SH-SY5Y (cell line): ENCODE measurements at regions not wholly inside any gene's neighbourhood (a gene's known extent, or its start where the extent isn't known, plus 50 kb on each side); places are given as distances from the start of the nearest gene placed in this dataset.
A peak's percentile ranks its signal among the peaks of the same experiment; 100 is the strongest.

Experiments
- GATA2 ChIP-seq: IDR thresholded peaks from 2 replicates; pipeline ENCODE4 v1.6.1; 2011; ENCODE audit warnings: mild to moderate bottlenecking, low read depth, low read length
- GATA3 ChIP-seq: IDR thresholded peaks from 2 replicates; pipeline ENCODE4 v1.6.1; 2011; ENCODE audit warnings: low read depth, mild to moderate bottlenecking, low read length, moderate library complexity

DNA sequence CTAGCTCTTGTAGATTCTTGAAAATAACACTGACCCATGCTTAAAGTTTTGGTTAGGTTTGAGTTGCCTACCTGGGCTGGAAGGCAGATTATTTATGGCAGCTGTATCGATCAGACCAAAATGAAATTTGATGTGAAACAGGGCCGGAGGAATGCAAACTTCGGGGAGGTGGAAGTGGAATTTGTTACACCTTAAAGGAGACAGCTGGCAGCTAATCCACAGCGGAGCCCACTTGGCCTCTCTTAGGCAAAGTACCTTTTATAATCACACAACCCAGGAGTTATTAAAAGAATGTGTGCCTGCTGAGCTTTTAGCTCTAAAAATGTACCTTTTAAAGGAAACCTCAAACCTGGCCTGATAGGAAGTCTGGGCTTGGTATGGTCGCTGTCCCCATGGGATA is 250.9 kb upstream of the TPM1 start:
- no peak for TF ChIP-seq GATA3
- TF ChIP-seq GATA2: no peak

DNA sequence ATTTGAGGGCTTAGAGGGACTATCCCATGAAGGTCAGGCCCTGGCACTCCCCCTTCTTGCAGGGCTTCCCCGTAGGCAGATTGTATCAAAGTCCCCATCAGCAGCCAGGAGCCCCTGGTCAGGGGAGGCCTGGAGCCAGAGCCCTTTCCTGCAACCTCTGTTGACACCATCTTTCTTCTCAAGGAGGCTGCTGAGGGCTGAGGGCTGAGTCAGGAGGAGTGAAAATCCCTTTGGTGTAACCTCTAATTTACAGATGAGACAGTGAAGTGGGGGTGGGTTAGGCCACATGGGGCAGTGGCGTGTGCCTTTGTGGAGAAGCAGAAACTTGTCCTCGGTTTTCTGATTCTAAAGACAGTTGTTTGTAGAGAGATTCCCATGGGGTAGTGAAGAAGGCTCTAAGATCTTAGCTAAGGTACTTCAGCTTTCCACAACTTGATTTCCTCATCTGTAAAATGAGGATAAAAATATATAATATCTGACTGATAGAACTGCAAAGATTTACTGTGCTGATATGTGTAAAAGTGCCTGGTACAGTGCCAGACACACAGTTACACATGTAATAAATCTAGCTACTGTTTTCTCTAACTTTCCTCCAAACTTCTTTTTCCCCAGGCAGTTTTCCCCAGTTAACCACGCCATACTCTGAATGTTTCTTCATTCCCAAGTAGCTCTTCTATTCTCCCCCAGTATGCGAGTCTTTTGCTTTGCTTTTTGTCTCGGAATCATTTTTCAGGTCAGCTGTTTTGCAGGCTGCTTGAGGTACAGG is 249.4 kb upstream of the TPM1 start:
- TF ChIP-seq GATA2 (peak; percentile 8; the same call in 1 of the 2 replicates), GATA3 (no peak)

DNA sequence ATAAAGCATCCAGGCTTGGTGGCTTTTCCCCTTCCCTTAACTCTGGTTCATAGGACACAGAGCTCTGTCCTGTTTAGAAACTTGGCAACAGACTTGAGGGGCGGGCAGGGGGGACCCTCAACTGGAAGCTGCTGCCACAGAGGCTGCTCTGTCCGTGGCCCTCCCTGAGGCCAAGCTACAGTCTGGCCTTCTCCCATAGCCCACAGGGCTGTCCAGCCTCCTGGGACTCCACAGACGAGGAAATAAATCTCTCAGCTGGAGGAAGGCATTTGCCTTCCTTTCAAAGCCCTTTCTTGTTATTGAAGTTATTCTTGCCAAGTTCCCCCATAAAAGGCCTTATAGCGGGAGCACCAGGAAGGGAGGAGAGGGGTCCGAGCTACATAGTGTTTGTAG is 248.8 kb upstream of the TPM1 start:
- TF ChIP-seq GATA3 (no peak), GATA2 (no peak)

DNA sequence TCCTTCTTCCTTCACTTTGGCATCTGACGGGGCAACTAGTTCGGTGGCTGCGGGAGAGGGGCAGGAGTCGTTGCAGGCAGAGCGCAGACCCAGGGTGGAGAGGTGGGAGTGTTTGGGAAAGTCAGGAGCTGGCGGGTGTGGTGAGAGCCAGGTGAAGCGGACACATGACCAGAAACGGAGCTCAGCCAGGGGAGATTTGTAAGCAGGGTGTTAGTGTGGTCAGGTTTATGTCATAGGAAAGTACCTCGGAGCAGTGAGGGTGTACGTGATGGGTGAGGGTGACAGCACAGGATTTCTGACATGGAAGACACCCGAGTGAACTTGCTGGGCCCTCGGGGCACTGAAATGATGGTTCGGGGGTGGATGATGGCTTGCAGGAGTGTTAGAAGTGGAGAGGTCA is 247.4 kb upstream of the TPM1 start:
- TF ChIP-seq GATA3 (no peak), GATA2 (no peak)

DNA sequence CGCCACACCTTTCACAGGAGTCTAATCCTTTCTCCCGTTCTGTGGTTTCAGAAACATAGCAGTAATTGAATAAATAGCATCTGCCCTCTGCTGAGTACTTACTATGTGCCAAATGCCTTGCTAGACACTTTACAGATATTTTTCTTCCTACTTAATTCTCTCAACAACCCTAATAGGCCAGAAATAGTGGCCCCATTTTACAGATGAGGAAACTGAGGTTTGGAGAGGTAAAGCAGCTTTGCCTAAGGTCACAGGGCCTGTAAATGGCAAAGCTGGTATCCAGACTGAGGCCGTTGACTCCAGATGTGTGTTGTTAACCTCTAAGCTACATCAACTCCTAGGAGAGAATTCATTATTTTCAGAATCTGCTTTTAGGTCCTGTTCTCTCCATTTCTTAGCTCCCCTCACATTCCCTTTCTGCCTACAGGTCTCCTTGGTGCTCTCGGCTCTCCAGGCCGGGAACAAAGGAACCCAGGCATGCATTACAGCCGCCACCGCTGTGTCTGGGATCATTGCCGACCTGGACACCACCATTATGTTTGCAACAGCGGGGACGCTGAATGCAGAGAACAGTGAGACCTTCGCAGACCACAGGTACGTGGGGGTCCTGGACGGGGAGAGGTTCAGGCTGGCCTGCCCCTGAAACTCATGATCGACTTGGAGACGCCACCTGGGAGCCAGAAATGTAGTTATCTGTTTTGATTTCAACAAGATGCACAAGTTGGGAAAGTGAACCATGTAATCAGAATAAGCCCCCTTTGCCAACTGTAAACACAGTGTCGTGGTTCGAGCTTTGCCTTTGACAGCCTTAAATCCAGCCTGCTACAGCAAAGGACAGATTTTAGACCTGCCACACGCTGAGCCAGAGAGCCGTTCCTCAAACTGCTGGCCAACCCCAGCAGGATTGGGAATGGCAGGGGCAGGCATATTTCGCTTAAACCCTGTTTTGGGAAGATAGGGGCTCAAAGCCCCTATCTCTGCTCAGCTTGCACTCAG is 246.5 kb upstream of the TPM1 start:
- TF ChIP-seq GATA3 (no peak), GATA2 (no peak)

DNA sequence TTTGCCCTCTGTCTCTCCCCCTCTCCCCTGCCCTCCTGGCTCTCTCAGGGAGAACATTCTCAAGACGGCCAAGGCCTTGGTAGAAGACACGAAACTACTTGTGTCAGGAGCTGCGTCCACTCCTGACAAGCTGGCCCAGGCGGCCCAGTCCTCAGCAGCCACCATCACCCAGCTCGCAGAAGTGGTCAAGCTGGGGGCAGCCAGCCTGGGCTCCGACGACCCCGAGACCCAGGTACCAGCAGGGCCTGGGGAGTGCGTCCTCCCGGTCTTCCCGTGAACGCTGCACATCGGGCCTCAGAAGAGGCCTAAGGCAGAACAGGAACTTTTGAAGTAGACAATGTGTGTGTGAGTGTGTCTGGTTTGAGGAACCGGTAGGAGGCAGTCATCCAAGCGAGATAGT is 245.4 kb upstream of the TPM1 start:
- no peak for TF ChIP-seq GATA2
- TF ChIP-seq GATA3: no peak

DNA sequence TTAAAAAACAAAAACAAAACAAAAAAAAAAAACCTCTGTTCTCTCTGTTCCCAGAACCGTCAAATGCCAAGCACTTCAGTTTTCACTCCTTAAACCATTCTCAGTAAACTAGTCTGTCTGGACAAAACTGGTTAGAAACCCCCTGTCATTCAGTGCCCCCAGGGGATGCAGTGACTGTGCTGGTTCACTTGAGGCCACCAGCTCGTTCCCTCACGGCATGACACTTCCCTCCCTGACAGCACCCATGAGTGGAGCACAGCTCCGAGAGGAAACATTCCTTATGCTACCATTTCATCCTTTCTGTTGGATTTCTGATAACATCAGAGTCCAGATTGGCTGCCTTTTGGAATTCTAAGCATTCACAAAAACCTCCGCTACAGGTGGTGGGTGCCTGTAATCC is 244.0 kb upstream of the TPM1 start:
- TF ChIP-seq GATA2 (no peak), GATA3 (no peak)

DNA sequence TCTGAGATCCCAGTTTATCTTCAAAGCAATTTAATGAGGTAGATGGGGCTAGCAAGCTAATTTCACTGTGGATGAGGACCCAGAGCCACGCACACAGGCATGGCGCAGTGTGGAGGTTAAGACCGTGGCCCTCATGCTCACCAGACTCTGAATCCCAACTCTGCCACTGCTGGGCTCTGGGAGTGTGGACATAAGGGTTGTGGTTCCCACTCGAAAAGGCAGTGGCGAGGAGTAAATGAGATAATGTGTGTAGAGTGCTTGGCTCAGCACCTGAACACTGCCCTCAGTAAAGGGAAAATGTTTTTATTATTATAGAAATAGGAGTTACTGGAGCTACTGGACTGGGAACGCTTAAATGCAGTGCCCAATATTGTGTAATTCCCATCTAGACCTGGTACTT is 243.5 kb upstream of the TPM1 start:
- no peak for TF ChIP-seq GATA2
- TF ChIP-seq GATA3: no peak

DNA sequence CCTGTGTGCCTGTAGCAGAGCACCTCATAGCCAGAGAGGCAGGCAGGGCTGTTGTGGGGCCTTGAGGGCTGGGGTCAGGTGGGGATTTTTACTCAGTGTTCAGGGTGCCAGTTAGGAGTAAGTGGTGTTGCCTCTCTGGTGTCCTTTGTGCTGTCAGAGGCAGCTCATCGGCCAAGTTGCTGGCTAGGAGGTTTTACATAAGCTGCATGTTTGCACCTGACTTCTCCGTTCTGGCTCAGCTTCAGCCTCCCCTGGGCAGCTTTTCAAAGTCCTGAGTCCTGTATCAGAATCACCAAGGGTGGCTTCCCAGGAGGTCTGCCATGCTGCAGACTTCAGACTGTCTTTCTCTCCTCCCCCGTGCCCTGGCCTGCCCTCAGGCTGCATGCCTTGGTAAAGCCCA is 242.6 kb upstream of the TPM1 start:
- no peak for TF ChIP-seq GATA3
- TF ChIP-seq GATA2: no peak

DNA sequence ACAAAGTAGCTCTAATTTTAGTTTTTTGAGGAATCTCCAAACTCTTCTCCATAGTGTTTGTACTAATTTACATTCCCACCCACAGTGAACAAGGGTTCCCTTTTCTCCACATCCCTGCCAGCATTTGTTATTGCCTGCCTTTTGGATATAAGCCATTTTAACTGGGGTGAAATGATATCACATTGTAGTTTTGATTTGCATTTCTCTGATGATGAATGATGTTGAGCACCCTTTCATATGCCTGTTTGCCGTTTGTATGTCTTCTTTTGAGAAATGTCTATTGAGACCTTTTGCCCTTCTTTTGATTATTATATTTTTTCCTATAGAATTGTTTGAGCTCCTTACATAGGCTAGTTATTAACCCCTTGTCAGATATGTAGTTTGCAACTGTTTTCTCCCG is 239.9 kb upstream of the TPM1 start:
- TF ChIP-seq GATA3 (no peak), GATA2 (no peak)

DNA sequence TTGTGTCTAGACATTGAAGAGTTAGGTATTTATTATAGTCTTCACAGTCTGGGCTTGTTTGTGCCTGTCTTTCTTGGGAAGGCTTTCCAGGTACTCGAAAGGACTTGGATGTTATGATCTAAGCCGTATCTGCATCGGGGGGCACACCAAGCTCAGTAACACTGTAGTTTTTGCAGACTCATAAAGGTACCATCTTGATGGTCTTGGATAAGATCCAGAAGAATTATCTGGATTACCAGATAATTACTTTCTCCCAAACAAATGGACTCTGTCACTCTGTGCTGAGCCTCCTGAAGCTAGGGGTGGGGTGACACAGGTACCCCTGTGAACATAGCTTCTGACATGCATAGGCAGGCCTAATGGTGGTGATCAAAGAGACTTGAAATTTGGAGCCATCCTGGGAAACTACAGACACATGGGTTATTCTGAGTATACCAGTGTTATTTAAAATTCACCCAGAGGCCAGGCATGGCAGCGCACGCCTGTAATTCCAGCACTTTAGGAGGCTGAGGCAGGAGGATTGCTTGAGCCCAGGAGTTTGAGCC is 238.6 kb upstream of the TPM1 start:
- TF ChIP-seq GATA3: no peak
- no peak for TF ChIP-seq GATA2

DNA sequence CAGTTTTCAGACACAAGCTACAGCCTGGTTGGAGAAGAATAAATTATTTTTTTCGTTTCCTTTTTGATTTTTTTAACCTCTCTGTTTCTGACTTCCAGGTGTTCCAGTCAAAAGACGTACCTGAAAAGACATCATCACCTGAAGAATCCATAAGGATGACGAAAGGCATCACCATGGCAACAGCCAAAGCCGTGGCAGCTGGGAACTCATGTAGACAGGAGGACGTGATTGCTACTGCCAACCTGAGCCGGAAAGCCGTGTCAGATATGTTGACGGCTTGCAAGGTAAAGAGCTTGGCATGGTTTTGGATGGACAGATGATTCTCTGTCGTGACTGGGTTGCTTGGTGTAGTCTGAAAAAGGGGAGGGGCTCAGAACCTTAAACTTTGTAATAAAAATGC is 237.0 kb upstream of the TPM1 start:
- no peak for TF ChIP-seq GATA2
- no peak for TF ChIP-seq GATA3

DNA sequence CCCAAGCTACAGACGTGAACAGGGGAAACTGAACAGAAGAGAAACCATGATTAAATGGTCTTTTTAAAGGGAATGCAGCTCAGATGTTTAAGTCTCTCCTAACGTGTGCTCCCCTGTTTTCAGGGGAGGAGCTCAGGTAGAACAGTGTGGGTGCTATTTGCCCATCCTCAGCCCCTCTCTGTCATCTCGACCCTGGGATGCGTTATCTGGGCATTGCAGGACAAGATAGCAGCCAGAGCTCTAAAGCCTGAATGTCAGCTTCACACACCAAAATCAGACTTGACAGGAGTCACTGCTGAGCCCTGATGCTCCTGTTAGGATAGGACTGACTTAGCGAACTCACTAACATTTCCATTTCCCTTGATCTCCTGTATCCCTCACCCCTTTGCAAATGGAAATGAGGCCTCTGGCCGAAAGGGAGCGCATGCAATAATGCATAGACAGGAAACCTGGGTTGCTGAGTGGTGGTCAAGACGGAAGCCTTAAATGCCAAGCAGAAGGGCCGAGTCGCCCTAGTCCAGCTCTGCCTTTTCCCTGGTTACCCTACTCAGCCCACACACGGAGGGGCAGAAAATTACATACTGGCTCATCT is 234.9 kb upstream of the TPM1 start:
- peak; percentile 60 for TF ChIP-seq GATA2
- TF ChIP-seq GATA3: peak; percentile 35; the same call in 1 of the 2 replicates

DNA sequence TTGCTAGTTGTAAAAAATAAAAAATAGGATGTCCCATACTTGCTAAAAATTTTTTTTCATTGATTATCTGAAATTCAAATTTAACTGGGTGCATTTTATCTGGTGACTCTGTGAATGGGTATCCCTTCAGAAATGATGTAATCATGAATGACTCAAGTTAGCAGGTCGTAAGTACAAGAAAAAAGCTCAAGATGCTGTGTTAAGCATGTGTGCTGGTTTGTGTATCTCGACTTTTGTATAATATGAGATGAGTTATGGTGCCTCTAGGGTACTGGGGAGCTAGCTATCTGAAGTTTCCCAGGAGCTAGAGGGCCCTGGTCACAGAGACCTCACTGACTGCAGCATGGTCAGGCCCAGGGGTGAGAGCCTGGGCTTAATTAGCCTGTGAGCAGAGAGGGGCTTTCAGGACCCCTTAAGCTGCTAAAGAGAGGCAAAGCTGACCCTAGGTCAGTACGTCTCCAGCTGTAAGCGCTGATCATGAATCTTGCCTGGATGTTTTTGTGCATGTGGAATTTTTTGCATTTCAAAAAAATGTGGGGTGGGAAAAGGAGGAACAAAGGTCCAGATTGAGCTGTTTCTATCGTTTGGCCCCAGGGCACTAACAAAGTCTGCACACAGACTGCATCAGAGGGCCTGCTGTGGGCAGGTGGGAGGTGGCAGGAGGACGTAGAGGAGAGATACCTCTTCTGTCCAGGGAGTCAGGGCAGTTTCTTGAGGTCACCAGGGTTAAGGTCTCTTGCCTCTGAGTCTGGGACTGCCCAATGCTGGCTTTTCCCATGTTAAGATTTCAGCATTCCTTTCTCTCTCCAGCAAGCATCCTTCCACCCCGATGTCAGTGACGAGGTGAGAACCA is 233.2 kb upstream of the TPM1 start:
- peak; percentile 30; the same call in 1 of the 2 replicates for TF ChIP-seq GATA3
- no peak for TF ChIP-seq GATA2
